ENCODE measurements at regions not wholly inside any gene's neighbourhood (a gene's known extent, or its start where the extent isn't known, plus 50 kb on each side); places are given as distances from the start of the nearest gene placed in this dataset.

DNA sequence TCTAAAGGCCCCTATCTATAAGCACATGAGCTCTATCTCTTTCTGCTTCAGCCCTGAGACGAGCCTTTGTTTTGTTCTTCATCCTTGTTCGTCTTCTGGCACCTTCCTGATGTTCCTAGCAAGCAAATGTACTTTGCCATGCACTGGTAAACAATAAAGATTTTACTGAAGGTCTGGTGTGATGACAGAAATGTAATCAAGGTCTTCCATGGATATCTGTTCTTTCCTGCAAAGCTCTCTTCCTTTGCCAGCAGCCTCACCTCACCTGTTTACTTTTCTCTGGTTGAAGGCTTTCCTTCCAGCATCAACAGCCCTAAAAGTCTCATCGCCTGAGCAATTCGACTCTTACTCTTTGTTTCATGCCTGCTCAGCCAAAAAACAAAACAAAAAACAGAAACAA, 330.3 kb downstream of the PCNX1 start:
- Histone ChIP-seq H3K27me3 (replicated peaks in 2 of 5; ENCODE audit: control insufficient read depth in 4 of 5, insufficient read depth in 5 of 5, low read length in 4 of 5) (no peaks in the 10 kb centered on the region), H3K4me1 (ENCODE audit: control extremely low read depth in 1 of 4, control insufficient read depth in 4 of 4, insufficient read depth in 4 of 4, low read length in 3 of 4) (peaks cover 0 to 9% (median 3%) of the 10 kb centered on the region in 4 experiments), H3K4me3 (ENCODE audit: control insufficient read depth in 1 of 7, extremely low read depth in 1 of 7, insufficient read depth in 4 of 7, low read depth in 2 of 7, low read length in 6 of 7) (no peak overlapping the region), H3K36me3 (ENCODE audit: control insufficient read depth in 4 of 4, insufficient read depth in 4 of 4, low read length in 3 of 4) (no peaks in the 10 kb centered on the region), H3K9me3 (ENCODE audit: control extremely low read depth in 1 of 5, control insufficient read depth in 4 of 5, insufficient read depth in 2 of 5, low read depth in 1 of 5, low read length in 4 of 5) (no peaks in the 10 kb centered on the region), H3K27ac (ENCODE audit: insufficient read depth in 1 of 2, low read depth in 1 of 2, low read length in 2 of 2, poor library complexity in 1 of 2, severe bottlenecking in 2 of 2) (no peak overlapping the region)
- ChIA-PET CTCF (no interaction called here), POLR2A (no interaction called here)
- DNase-seq: no peak
- whole genome bisulfite sequencing (ENCODE audit: insufficient coverage): 100% methylated on average over 2 of the region's 4 CpGs

DNA sequence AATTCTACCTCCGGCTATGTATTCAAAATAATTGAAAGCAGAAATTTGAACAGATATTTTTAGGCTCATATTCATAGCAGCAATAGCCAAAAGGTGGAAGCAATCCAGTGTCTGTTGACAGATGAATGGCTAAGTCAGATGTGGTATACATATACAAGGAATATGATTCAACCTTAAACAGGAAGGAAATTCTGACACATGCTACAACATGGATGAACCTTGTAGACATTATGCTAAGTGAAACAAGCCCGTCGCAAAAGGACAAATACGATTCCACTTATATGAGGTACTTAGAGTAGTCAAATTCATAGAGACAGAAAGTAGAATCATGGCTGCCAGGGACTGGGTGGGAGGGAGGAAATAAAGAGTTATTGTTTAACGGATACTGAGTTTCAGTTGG, 331.6 kb downstream of the PCNX1 start:
- H3K27me3 ChIP-seq (replicated peaks in 2 of 5; ENCODE audit: control insufficient read depth in 4 of 5, insufficient read depth in 5 of 5, low read length in 4 of 5): no peaks in the 10 kb centered on the region
- 100% methylated on average over 3 of the region's 5 CpGs for WGBS (ENCODE audit: insufficient coverage)
- POLR2A ChIA-PET: no interaction called here
- peaks cover 0 to 12% (median 5%) of the 10 kb centered on the region in 4 experiments for H3K4me1 ChIP-seq (ENCODE audit: control extremely low read depth in 1 of 4, control insufficient read depth in 4 of 4, insufficient read depth in 4 of 4, low read length in 3 of 4)
- no peak for DNase-seq
- H3K9me3 ChIP-seq (ENCODE audit: control extremely low read depth in 1 of 5, control insufficient read depth in 4 of 5, insufficient read depth in 2 of 5, low read depth in 1 of 5, low read length in 4 of 5): no peaks in the 10 kb centered on the region
- no peak overlapping the region for H3K4me3 ChIP-seq (ENCODE audit: control insufficient read depth in 1 of 7, extremely low read depth in 1 of 7, insufficient read depth in 4 of 7, low read depth in 2 of 7, low read length in 6 of 7)
- H3K36me3 ChIP-seq (ENCODE audit: control insufficient read depth in 4 of 4, insufficient read depth in 4 of 4, low read length in 3 of 4): no peaks in the 10 kb centered on the region
- CTCF ChIA-PET: no interaction called here
- H3K27ac ChIP-seq (ENCODE audit: insufficient read depth in 1 of 2, low read depth in 1 of 2, low read length in 2 of 2, poor library complexity in 1 of 2, severe bottlenecking in 2 of 2): no peak overlapping the region

DNA sequence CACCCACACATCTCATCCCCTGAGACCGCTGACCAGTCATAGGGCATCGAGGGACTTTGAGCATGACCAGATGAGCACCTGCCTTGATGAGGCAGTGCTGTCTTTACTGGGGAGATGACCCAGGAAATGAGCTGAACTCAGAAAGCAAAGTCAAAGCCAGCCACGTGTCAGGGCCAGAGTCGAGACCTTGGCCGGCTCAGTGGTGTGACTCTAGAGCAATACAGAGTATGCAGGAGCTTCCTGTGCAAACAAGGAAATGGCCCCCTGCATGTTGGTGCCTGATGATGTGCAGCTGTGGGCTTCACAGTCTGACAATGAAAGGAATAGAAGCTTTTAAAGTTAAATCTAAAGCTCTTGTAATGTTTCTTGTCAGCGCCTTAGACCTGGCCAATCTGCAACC, 332.9 kb downstream of the PCNX1 start:
- peaks cover 0 to 12% (median 5%) of the 10 kb centered on the region in 4 experiments for H3K4me1 ChIP-seq (ENCODE audit: control extremely low read depth in 1 of 4, control insufficient read depth in 4 of 4, insufficient read depth in 4 of 4, low read length in 3 of 4)
- POLR2A ChIA-PET: no interaction called here

DNA sequence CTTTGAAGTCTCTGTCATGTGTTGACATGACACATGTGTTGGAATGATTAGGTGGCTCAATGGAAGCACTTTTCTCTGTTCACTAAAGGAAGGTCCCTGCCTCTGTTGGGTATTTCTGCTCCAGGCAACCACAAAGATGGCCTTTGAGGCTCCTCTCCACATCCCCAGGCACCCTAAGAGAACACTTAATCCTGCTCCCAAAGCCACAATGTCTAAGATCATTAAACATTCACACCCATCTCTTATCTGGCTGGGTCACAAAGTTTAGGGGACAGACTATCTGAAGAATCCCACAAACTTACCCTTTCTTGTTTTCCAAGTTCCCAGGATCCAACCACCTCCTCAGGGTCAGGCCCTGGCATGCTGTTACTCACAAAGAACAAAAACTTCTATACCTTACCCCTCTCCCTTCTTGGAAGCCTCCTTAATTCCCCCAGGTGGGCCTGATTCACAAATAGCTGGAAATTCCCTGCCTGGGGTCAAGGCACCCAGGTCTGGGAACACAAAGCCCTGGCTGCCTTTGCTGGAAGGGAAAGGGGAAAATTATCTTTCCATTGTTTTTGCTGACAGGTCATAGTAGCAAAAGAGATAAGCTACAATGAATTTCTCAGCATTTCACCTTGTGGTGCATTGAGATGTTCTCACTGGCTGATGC, 333.7 kb downstream of the PCNX1 start:
- ChIA-PET POLR2A (no interaction called here), CTCF (interaction anchor here (0.6 to 1.3 kb wide), 2 partner anchors 68 to 160 kb away, joined by 3 to 4 read pairs; no protein-coding TSS in a partner anchor)
- Histone ChIP-seq H3K36me3 (ENCODE audit: control insufficient read depth in 4 of 4, insufficient read depth in 4 of 4, low read length in 3 of 4) (no peaks in the 10 kb centered on the region), H3K4me3 (ENCODE audit: control insufficient read depth in 1 of 7, extremely low read depth in 1 of 7, insufficient read depth in 4 of 7, low read depth in 2 of 7, low read length in 6 of 7) (no peak overlapping the region), H3K27ac (ENCODE audit: insufficient read depth in 1 of 2, low read depth in 1 of 2, low read length in 2 of 2, poor library complexity in 1 of 2, severe bottlenecking in 2 of 2) (no peak overlapping the region), H3K27me3 (replicated peaks in 2 of 5; ENCODE audit: control insufficient read depth in 4 of 5, insufficient read depth in 5 of 5, low read length in 4 of 5) (no peaks in the 10 kb centered on the region), H3K9me3 (ENCODE audit: control extremely low read depth in 1 of 5, control insufficient read depth in 4 of 5, insufficient read depth in 2 of 5, low read depth in 1 of 5, low read length in 4 of 5) (no peaks in the 10 kb centered on the region), H3K4me1 (ENCODE audit: control extremely low read depth in 1 of 4, control insufficient read depth in 4 of 4, insufficient read depth in 4 of 4, low read length in 3 of 4) (peaks cover 0 to 16% (median 8%) of the 10 kb centered on the region in 4 experiments)
- no peak for DNase-seq

More for the DNA sequence above, 332.9 kb downstream of the PCNX1 start:
- H3K9me3 ChIP-seq (ENCODE audit: control extremely low read depth in 1 of 5, control insufficient read depth in 4 of 5, insufficient read depth in 2 of 5, low read depth in 1 of 5, low read length in 4 of 5): no peaks in the 10 kb centered on the region
- CTCF ChIA-PET: interaction anchor here (1.3 kb wide), 1 partner anchor 69 kb away, joined by 3 read pairs; no protein-coding TSS in a partner anchor
- no peaks in the 10 kb centered on the region for H3K27me3 ChIP-seq (replicated peaks in 2 of 5; ENCODE audit: control insufficient read depth in 4 of 5, insufficient read depth in 5 of 5, low read length in 4 of 5)
- no peak overlapping the region for H3K4me3 ChIP-seq (ENCODE audit: control insufficient read depth in 1 of 7, extremely low read depth in 1 of 7, insufficient read depth in 4 of 7, low read depth in 2 of 7, low read length in 6 of 7)
- H3K27ac ChIP-seq (ENCODE audit: insufficient read depth in 1 of 2, low read depth in 1 of 2, low read length in 2 of 2, poor library complexity in 1 of 2, severe bottlenecking in 2 of 2): no peak overlapping the region
- no peaks in the 10 kb centered on the region for H3K36me3 ChIP-seq (ENCODE audit: control insufficient read depth in 4 of 4, insufficient read depth in 4 of 4, low read length in 3 of 4)
- 71% methylated on average over 5 of the region's 6 CpGs for WGBS (ENCODE audit: insufficient coverage)
- no peak for DNase-seq

DNA sequence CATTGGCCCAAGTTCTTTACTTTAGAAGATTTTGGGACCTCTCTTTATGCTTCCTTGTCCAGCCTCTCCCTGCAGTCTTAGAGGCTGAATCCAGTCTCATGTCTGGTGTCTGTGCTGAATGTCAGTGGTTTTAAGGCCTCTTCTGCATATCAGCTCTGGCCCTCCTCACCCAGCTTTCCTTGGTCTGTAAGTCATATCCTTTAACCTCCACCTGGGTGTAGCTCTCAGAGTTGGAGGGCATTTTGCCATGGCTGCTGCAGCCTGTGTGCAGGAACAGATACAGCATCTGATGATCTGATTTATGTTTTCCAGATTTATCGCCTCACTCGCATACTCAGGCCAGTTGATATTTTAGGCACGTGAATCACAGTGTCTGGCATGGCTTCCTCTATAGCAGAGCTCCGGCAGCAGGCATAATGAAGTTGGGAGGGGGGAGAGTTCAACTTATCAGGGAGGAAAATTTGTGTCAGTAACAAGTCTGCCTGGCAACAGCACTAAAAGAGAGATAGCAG, 335.0 kb downstream of the PCNX1 start:
- Histone ChIP-seq H3K27ac (ENCODE audit: insufficient read depth in 1 of 2, low read depth in 1 of 2, low read length in 2 of 2, poor library complexity in 1 of 2, severe bottlenecking in 2 of 2) (no peak overlapping the region), H3K36me3 (ENCODE audit: control insufficient read depth in 4 of 4, insufficient read depth in 4 of 4, low read length in 3 of 4) (no peaks in the 10 kb centered on the region), H3K9me3 (ENCODE audit: control extremely low read depth in 1 of 5, control insufficient read depth in 4 of 5, insufficient read depth in 2 of 5, low read depth in 1 of 5, low read length in 4 of 5) (peaks cover 0 to 1% (median 0%) of the 10 kb centered on the region in 5 experiments), H3K27me3 (replicated peaks in 2 of 5; ENCODE audit: control insufficient read depth in 4 of 5, insufficient read depth in 5 of 5, low read length in 4 of 5) (no peaks in the 10 kb centered on the region), H3K4me1 (ENCODE audit: control extremely low read depth in 1 of 4, control insufficient read depth in 4 of 4, insufficient read depth in 4 of 4, low read length in 3 of 4) (peaks cover 0 to 29% (median 18%) of the 10 kb centered on the region in 4 experiments), H3K4me3 (ENCODE audit: control insufficient read depth in 1 of 7, extremely low read depth in 1 of 7, insufficient read depth in 4 of 7, low read depth in 2 of 7, low read length in 6 of 7) (no peak overlapping the region)
- ChIA-PET CTCF (no interaction called here), POLR2A (interaction anchor here (0.5 kb wide), 1 partner anchor 1645 kb away, joined by 5 read pairs; no protein-coding TSS in a partner anchor)
- peak; percentile 17 to 74 (median 51) for DNase-seq
- no CpG with 5 or more reads among the region's 4 CpGs for WGBS (ENCODE audit: insufficient coverage)

DNA sequence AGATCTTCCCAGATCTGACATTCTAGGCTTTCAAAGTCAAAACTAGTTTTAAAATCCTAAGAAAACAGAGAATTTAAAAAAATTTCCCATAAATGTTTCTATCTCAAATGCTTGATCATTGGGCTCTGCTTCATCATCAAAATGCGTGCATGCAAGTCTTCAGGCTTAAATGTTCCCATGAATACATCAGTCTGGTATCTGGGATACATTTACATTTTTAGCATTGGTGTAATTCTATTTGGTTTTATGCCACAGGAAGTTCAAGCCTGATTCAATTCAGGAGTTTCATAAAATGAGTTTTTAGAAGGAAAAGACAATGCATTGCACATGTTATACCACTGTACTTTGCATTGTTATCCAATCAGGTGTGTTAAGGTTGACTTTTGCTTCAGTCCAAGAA, 336.4 kb downstream of the PCNX1 start:
- no peaks in the 10 kb centered on the region for H3K36me3 ChIP-seq (ENCODE audit: control insufficient read depth in 4 of 4, insufficient read depth in 4 of 4, low read length in 3 of 4)
- ChIA-PET CTCF (interaction anchor here (1.3 kb wide), 1 partner anchor 14 kb away, joined by 4 read pairs; no protein-coding TSS in a partner anchor), POLR2A (no interaction called here)
- peaks cover 0 to 29% (median 18%) of the 10 kb centered on the region in 4 experiments for H3K4me1 ChIP-seq (ENCODE audit: control extremely low read depth in 1 of 4, control insufficient read depth in 4 of 4, insufficient read depth in 4 of 4, low read length in 3 of 4)
- H3K27me3 ChIP-seq (replicated peaks in 2 of 5; ENCODE audit: control insufficient read depth in 4 of 5, insufficient read depth in 5 of 5, low read length in 4 of 5): no peaks in the 10 kb centered on the region
- H3K4me3 ChIP-seq (ENCODE audit: control insufficient read depth in 1 of 7, extremely low read depth in 1 of 7, insufficient read depth in 4 of 7, low read depth in 2 of 7, low read length in 6 of 7): no peak overlapping the region
- peaks cover 0 to 4% (median 1%) of the 10 kb centered on the region in 5 experiments for H3K9me3 ChIP-seq (ENCODE audit: control extremely low read depth in 1 of 5, control insufficient read depth in 4 of 5, insufficient read depth in 2 of 5, low read depth in 1 of 5, low read length in 4 of 5)
- 100% methylated on average over 1 of the region's 1 CpG for WGBS (ENCODE audit: insufficient coverage)
- DNase-seq: no peak
- no peak overlapping the region for H3K27ac ChIP-seq (ENCODE audit: insufficient read depth in 1 of 2, low read depth in 1 of 2, low read length in 2 of 2, poor library complexity in 1 of 2, severe bottlenecking in 2 of 2)

DNA sequence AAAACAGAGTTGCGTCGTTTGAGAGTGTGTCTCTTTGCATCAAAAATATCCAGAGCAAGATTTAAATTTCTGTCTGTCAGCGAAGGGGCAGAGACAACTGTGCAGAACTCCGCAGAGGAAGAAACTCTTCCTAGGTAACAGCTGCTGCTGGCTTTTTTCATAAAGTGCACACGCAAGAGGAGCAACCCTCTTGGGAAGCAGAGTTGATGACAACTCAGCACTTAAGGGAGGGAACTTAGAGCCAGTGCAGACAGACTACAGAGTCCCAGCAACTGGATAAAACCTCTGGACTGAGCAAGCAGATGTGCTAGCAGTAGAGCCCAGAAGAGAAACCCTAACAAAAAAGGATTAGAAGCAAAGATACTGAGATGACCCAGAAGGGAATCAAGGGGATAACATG, 337.1 kb downstream of the PCNX1 start:
- H3K4me1 ChIP-seq (ENCODE audit: control extremely low read depth in 1 of 4, control insufficient read depth in 4 of 4, insufficient read depth in 4 of 4, low read length in 3 of 4): peaks cover 0 to 29% (median 18%) of the 10 kb centered on the region in 4 experiments
- 94% methylated on average over 5 of the region's 5 CpGs for WGBS (ENCODE audit: insufficient coverage)
- no peak for DNase-seq
- H3K4me3 ChIP-seq (ENCODE audit: control insufficient read depth in 1 of 7, extremely low read depth in 1 of 7, insufficient read depth in 4 of 7, low read depth in 2 of 7, low read length in 6 of 7): no peak overlapping the region
- no peaks in the 10 kb centered on the region for H3K27me3 ChIP-seq (replicated peaks in 2 of 5; ENCODE audit: control insufficient read depth in 4 of 5, insufficient read depth in 5 of 5, low read length in 4 of 5)
- ChIA-PET CTCF (interaction anchor here (1.3 kb wide), 1 partner anchor 15 kb away, joined by 4 read pairs; no protein-coding TSS in a partner anchor), POLR2A (no interaction called here)
- no peaks in the 10 kb centered on the region for H3K36me3 ChIP-seq (ENCODE audit: control insufficient read depth in 4 of 4, insufficient read depth in 4 of 4, low read length in 3 of 4)
- no peak overlapping the region for H3K27ac ChIP-seq (ENCODE audit: insufficient read depth in 1 of 2, low read depth in 1 of 2, low read length in 2 of 2, poor library complexity in 1 of 2, severe bottlenecking in 2 of 2)
- H3K9me3 ChIP-seq (ENCODE audit: control extremely low read depth in 1 of 5, control insufficient read depth in 4 of 5, insufficient read depth in 2 of 5, low read depth in 1 of 5, low read length in 4 of 5): peaks cover 0 to 4% (median 1%) of the 10 kb centered on the region in 5 experiments
